ENCODE measurements at regions not wholly inside any gene's neighbourhood (a gene's known extent, or its start where the extent isn't known, plus 50 kb on each side); places are given as distances from the start of the nearest gene placed in this dataset.
A peak's percentile ranks its signal among the peaks of the same experiment; 100 is the strongest.
"Not testable (repeated sequence)": the region's sequence is repeated elsewhere in the genome, so short reads cannot be mapped to it uniquely, and the experiment has no call there.

DNA sequence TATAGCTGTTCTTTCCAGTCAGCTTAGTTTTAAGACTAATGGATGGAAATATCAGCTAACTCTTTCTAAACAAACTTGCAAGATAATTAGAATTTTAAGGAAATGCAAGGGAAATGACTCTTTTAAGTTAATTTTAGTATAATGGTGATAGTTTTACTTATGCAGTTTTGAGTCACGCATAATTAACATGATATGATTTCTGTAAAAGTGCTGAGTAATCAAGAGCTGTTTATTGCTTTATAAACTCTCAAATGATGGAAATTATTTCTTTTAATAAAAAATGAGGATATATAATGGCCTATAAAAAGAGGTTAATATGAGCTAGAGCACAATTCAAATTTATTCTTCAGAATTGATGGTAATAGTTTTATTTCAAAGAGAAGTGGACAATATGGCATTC is 385.9 kb downstream of the GLUD2 start:
- no peak for DNase-seq (ENCODE audit: low read depth)

DNA sequence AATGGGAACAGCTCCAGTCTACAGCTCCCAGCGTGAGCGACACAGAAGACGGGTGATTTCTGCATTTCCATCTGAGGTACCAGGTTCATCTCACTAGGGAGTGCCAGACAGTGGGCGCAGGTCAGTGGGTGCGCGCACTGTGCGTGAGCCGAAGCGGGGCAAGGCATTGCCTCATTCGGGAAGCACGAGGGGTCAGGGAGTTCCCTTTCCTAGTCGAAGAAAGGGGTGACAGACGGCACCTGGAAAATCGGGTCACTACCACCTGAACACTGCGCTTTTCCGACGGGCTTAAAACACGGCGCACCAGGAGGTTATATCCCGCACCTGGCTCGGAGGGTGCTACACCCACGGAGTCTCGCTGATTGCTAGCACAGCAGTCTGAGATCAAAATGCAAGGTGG is 390.3 kb downstream of the GLUD2 start:
- not testable (repeated sequence) for DNase-seq (ENCODE audit: low read depth)

DNA sequence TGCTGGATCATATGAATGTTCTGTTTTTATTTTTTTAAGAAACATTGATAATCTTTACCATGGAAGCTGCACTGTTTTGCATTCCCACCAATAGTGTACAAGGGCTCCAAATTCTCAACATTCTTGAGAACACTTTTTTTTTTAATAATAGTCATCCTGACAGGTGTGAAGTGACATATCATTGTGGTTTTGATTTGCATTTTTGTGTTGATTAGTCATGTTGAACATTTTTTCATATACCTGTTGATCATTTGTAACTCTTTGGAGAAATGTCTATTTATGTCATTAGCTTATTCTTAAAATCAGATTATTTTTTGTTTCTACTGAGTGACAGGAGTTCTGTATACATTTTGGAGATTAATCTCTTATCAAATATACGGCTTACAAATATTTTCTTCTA is 408.5 kb downstream of the GLUD2 start:
- no peak for DNase-seq (ENCODE audit: low read depth)

DNA sequence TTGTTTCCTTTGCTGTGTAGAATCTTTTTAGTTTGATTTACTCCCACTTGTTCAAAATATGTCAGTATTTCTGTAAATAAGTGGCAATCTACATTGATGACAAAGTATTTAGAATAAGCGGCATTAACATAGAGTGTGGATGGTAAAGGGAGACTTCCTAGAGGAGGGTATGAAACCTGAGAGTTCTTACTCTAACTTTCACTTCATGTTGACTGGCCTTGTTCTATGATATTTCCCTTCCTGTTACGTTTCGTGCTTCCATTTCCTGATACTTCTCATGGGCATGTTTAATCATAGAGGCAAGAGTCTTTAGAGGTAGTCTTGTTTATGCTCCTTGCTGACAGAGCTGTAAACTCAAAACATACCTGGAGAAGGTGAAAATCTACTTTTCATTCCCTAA is 408.9 kb downstream of the GLUD2 start:
- DNase-seq (ENCODE audit: low read depth), result no peak

DNA sequence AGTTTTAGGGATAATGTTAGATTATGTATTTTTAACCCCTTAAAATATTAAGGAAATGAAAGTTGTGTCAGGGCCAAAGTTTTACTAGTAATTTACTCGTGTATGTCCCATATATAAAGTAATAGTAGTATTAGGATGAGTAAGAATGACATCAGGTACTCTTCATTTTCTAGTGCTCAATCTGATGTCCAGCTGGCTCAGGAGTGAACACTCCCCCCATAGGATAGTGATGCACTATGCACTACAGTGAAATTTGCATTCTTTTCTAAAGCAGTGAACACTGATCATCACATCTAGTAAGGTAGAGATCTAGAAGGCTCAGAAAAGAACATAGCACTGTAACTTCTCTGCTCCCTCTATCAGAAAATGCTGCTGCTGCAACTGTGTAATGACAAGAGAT is 409.7 kb downstream of the GLUD2 start:
- no peak for DNase-seq (ENCODE audit: low read depth)

DNA sequence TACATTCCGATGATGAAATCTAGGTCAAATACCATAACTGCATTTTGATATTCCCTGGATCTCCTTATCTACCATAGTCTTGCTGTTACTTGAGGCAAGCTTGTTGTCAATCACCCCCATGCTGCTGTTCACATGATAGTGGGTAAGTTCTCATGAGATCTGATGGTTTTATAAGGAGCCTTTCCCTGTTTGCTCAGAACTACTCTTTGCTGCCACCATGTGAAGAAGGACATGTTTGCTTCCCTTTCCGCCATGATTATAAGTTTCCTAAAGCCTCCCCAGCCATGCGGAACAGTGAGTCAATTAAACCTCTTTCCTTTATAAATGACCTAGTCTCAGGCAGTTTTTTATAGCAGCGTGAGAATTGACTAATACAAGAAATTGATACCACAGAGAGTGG is 432.0 kb downstream of the GLUD2 start:
- peak; percentile 55 for DNase-seq (ENCODE audit: low read depth)

DNA sequence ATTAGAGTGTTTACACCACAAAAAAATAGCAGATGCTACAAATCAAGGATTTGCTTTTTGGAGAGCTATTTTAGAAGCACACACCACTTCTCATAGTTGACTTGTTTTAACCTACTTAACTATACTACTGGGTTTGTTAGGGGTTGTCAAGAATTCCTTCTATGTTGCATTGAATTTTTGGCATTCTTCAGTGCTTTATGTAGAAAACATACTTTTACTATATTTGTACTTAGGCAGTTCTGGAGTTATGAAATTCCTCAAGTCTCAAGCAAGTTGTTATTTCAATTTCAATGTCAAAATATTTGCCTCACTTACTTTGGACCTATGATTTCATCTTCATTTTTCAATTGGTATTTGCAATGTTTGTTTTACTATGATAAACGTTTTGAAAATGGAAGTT is 449.6 kb downstream of the GLUD2 start:
- no peak for DNase-seq (ENCODE audit: low read depth)

DNA sequence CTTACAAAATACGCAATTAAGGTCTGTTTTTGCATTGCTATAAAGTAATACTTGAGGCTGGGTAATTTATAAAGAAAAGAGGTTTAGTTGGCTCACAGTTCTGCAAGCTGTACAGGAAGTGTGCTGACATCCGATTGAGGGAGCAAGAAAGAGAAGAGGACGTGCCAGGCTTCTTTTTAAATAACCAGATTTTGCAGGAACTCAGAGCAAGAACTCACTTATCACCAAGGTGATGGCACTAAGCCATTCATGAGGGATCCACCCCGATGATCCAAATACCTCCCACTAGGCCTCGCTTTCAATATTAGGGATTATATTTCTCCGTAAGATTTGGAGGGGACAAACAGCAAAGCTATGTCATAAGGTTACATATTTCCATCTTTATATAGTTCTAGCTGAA is 456.7 kb downstream of the GLUD2 start:
- DNase-seq (ENCODE audit: low read depth), result no peak

DNA sequence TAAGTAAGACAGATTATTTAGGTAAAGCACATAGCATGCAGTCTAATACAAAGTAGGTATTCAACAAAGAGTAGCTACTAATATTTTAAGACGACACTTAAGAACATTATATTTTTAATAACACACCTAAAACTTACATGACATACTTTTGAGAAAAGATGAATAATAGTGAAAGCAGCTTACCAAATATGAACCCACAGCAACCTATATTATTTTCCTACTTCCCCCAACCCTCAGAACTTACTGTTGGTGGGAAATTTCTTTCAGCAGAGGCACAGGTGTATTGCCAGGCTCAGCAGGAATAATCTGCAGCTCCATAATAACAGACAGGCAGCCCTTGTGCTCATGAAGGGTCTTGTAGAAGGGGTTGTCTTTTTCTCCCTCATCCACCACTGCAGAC is 498.9 kb downstream of the GLUD2 start:
- no peak for DNase-seq (ENCODE audit: low read depth)

DNA sequence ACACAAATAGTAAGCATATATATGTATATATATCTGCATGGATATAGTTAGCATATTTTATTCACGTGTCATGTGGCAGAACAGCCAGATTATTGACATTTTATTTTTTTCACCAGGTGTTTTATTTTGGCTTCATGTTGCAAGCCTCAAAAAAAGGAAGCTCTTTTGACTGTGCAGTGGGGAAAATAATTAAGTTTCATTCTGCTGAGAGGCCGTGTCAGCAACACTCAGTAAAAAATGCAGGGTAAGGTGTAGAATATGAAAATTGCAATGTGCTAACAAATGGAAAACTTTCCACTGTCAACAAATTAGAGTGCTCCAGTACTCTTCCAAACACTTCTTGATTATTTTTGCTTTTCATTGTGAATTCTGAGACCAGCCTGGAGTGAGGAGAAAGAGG is 511.5 kb downstream of the GLUD2 start:
- no peak for DNase-seq (ENCODE audit: low read depth)

DNA sequence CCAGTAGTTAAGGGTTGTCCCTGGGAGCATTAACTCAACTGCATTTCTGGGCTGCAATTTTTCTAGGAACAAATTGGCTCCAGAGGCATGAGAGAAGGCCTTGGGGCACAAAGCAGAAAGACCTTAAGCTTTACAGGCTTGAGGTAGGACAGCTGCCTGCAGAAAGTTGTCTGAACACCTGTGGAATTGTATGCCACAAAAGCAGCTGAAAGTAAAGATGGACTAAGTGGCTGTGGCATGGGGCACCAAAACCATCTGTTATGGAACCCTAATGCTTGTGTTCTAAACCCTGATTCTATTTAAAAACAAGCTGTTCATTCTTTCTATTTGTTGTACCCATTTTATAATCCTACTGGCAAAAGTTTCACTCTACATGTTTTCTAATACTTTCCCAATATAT is 515.2 kb downstream of the GLUD2 start:
- DNase-seq (ENCODE audit: low read depth), result no peak

DNA sequence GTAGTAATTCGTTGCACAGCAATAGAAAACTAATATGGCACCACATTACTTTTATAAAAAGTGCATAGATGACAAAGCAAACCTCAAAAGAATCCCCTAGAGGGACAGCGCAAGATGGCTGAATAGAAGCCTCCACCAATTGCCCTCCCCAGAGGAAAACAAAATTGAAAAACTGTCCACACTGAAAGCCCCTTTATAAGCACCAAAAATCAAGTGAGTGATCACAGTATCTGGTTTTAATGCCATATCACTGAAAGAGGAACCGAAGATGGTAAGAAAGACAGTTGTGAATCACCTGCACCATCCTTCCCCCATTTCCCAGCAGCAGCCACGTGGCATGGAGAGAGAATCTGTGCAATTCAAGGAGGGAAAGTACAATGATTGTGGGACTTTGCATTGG is 522.2 kb downstream of the GLUD2 start:
- no peak for DNase-seq (ENCODE audit: low read depth)

DNA sequence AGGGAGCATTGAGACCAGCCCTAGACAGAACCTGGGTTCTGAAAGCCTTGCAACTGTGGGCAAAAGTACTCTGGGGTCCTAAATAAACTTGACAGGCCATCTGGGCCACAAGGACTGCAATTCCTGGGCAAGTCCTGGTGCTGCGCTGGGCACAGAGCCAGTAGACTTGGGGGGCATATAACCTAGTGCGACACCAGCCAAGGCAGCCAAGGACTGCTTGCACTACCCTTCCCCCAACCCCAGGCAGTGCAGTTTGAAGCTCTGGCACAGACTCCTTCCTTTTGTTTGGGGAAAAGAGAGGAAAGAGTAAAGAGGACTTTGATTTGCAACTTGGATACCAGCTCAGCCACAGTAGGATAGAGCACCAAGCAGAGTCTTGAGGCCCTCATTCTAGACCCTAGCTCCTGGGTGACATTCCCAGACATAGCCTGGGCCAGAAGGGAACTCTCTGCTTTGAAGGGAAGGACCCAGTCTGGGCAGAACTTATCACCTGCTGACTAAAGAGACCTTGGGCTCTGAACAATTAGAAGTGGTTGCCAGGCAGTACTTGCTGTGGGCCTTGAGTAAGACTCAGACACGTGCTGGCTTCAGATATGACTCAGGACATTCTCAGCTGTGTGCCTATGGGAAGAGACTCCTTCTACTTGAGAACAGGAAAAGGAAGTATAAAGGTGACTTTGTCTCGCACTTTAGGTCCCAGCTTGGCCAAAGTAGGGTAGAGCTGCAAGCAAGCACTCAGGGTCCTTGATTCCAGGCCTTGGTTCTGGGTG is 522.8 kb downstream of the GLUD2 start:
- peak; percentile 18 for DNase-seq (ENCODE audit: low read depth)

DNA sequence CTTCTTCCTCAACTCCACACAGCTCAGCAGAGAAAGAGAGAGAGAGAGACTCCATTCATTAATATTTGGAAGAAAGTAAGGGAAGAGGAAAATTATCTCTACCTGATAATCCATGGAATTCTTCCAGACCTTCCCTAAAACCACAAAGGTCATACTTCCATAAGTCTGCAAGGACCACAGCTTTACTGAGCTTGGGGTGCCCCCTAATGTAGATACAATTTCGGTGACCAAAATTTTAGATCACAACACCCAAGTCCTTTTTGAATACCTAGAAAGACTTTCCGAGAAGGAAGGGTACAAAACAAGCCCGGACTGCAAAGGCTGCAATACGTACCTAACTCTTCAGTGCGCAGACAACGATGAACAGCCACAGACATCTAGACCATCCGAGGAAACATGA is 523.9 kb downstream of the GLUD2 start:
- DNase-seq (ENCODE audit: low read depth), result no peak

DNA sequence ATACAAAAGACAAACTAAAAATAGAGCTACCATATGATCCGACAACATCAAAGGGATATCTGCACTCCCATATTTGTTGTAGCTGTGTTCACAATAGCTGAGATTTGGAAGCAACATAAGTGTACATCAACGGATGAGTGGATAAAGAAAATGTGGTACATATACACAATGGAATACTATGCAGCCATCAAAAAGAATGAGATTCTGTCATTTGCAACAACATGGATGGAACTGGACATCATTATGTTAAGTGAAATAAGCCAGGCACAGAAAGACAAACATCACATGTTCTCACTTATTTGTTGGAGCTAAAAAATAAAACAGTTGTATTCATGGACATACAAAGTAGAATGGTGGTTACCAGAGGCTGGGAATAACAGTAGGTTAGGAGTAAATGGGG is 527.0 kb downstream of the GLUD2 start:
- not testable (repeated sequence) for DNase-seq (ENCODE audit: low read depth)

DNA sequence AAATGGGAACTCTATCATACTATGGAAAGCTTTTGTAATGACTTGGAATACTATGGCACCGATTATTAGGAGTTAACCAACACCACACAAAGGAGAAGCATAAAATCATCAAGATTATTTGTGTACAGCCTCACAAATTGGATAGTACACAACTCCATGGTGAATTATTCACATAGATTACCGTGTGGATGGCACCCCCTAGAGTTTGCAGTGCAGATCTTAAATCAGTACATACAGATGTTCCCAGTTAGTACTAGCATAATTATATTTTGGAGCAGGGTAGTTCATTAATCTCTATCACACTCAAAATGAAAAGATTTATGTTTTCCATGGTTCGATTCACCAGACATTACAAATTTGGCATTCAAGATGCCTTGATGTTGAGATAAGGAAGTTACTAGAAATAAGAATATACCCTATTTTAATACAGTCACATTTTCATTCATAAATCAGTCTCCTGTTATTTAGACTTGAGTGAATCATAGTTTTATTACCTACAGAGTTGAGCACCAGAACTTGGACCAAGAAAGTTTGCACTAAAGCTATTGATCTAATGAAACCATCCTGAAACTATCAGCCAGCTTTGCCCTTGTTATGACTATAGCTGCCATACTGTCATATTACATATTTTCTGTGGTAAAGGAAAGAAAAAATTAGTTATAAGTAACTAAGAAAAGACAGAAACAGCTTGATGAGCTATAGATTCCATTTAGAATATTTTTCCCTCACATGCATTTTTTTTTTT is 531.8 kb downstream of the GLUD2 start:
- DNase-seq (ENCODE audit: low read depth), result peak; percentile 21

DNA sequence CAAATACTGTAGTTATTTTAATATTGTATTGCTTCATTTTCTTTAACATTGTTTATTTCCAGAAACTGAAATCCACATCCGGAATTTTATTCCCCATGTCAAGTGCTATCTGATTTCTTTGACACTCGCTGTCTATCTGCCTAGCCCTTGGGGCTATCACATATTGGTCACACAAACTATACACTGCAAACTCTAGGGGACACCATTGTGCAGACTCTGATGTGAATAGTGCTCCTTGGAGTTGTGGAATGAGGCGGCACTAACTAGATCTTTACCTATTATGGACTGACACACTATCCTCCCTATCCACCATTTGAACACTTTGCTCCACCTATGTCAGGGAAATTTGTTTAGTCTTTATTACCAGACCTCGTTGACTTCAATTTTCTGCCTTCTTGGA is 534.5 kb downstream of the GLUD2 start:
- DNase-seq (ENCODE audit: low read depth), result no peak

DNA sequence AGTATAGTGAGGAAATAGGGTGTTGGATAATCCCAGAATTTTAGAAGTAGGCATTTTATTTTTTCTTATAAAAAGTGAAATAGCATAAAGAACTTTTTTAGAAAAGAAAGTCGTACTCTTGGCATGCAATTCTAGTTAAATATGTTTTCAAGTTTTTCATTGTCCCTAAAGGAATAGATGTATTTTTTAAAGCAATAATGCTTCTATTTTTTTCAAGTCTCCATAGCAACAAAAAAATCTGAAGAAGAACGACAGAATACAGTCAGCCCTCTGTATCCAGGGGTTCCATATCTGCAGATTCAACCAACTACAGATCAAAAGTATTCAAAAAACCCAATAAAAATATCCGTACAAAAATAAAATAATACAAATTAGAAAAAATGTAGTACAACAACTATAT is 538.2 kb downstream of the GLUD2 start:
- DNase-seq (ENCODE audit: low read depth), result no peak

DNA sequence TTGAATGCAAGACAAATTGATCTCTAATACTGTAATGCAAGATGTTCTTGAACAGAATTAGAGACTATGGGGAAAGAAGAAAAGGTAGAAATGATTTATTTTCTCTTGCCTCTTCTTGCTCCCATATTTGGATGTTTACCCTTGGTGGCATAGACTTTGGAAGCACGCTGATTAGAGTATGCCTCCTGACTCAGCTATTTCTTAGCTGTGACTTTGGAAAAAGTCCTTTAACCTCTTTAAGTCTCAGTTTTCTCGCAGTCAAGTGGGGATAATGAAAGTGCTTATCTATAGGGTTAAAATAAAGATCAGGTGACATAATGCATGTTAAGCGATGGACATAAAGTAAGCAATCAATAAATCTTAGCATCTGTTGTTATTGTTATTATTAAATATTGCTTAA is 545.5 kb downstream of the GLUD2 start:
- DNase-seq (ENCODE audit: low read depth), result no peak

DNA sequence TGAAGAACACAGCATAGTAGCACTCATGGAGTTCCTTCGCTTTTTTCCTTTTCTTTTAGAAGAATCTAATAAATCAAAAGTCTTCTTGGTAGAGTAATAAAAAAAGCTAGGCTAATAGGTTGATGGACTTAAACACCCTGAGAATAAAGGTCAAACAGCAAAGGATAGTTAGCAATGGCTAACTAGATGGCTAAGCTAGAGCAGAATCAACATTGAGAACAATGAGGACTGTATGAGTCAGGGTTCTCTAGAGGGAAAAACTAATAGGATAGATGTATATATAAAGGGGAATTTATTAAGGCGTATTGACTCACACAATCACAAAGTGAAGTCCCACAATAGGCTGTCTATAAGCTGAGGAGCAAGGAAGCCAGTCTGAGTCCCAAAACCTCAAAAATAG is 550.9 kb downstream of the GLUD2 start:
- peak; percentile 76 for DNase-seq (ENCODE audit: low read depth)

DNA sequence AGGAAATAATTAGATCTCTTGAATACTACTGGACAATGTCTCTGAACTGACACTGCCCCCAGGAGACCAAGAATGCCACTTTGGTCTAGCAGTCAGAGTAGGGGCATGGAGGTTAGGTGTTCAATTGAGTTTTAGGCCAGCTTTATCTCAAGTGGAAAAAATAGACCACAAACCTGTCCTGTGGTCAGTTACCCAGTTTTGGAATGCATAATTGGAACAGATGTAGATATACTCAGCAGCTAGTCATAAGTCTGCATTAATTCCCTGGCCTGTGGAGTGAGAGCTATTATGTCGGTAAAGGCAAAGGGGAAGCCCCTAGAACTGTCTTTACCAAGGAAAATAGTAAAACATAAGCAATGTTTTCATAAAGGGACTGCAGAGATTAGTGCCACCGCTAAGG is 587.7 kb downstream of the GLUD2 start:
- DNase-seq (ENCODE audit: low read depth), result peak; percentile 28

DNA sequence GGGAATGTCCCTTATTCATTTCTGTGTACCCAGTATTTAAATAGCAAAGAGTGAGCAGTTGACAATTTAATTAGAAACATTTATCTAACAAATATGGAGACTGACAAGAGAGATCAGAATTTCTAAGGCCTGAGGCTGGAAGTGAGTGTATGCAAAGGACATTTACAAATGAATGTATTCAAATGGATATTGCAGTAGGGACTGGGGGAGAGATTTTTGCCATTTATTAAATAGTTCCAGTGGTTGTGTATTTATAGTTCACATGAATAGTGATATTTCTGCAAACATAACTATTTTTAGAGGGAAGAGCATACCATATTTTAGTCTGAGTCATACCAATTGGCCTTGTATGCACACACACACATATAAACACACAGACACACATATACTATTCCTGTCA is 592.4 kb downstream of the GLUD2 start:
- DNase-seq (ENCODE audit: low read depth), result no peak

DNA sequence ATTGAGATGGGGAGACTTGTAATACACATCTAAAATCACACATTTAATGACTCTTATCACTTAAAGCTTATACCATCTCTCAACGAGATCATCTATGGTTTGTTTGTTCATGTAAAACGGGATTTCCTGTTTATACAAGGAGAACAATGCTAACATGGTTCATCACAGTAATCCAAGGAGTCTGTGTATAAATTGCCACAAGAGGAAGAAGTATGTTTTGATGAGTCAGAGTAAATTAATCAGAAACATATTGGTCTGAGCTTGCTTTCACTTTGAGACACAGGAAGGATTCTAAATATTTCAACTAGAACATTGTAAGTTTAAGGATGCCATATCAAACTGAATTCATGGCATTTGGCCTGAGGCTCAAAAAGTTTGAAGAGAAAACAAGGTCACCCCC is 594.1 kb downstream of the GLUD2 start:
- DNase-seq (ENCODE audit: low read depth), result peak; percentile 68

DNA sequence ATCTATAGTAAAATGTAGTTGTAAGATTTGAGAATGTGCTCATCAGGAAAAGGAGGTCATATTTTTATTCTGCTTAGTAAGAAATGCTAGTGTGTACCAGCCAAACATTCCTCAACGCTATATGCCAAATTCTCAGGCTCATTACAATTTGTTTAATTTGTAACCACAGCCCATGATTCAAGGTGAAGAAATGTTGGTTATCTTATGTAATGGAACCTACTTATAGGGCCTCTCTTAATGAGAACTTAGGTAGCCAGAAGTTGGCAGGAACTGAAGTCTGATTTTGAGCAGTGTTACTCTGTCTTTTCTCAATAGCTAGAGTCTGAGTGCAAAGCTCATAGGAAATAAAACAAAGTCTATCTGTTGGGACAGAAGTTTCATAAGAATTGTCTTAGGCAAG is 595.0 kb downstream of the GLUD2 start:
- DNase-seq (ENCODE audit: low read depth), result peak; percentile 87
